GM12878 (cell line): ENCODE measurements at regions not wholly inside any gene's neighbourhood (a gene's known extent, or its start where the extent isn't known, plus 50 kb on each side); places are given as distances from the start of the nearest gene placed in this dataset.

Experiments
- ATAC-seq: fragments of 200-7000 bp; cut with Tn5 transposase; 3 replicates; pipeline ENCODE4 v1.9.1; 2020; ENCODE audit warnings: mild to moderate bottlenecking, moderate library complexity
- BruUV-seq: library from RNA; stranded (reverse); fragments of 400-500 nt; replicated peaks from 2 replicates; lab custom pipeline; 2021; lab: Mats Ljungman, UMichigan
- CTCF ChIA-PET: fragments of 300-600 bp; sonication (Branson Sonifier 250); formaldehyde crosslinking; extraction: SDS; loops from one replicate; lab custom pipeline; 2021; ENCODE audit warnings: inconsistent platforms; lab: Yijun Ruan, JAX
- POLR2A ChIA-PET: fragments of 350-600 bp; formaldehyde crosslinking; extraction: SDS; loops from one replicate; lab custom pipeline; 2021; ENCODE audit warnings: inconsistent platforms; lab: Charles Lee
- RAD21 ChIA-PET: fragments of 300-600 bp; sonication (Branson Sonifier 250); formaldehyde crosslinking; loops from one replicate; lab custom pipeline; 2023; ENCODE audit warnings: antibody characterized with exemption; ENCODE audit not compliant: unreplicated experiment; lab: Charles Lee
- SMC1A ChIA-PET: fragments of 300-600 bp; sonication (Branson Sonifier 250); formaldehyde crosslinking; loops from one replicate; lab custom pipeline; 2023; ENCODE audit not compliant: unreplicated experiment, uncharacterized antibody; lab: Charles Lee
- DNase-seq: peaks from one replicate; pipeline ENCODE4 v3.0.0-alpha.2; 2011; ENCODE audit warnings: low read depth, low spot score
- FAIRE-seq: peaks from 3 replicates; lab custom pipeline; 2011; peaks lifted over from hg19 to GRCh38; lab: Jason Lieb, UNC
- H2AFZ ChIP-seq: 2 replicates; pipeline ENCODE4 v1.6.0; 2011; ENCODE audit warnings: low read depth, low read length, control low read depth; ENCODE audit not compliant: control insufficient read depth
- H3K27ac ChIP-seq: 2 replicates; pipeline ENCODE4 v1.5.1; 2011; ENCODE audit warnings: control low read depth; ENCODE audit not compliant: control insufficient read depth, insufficient read depth
- H3K27me3 ChIP-seq, 2 experiments: replicated peaks in 1 of 2; 2 replicates each; pipeline versions ENCODE4 v1.6.0 to v1.6.1; 2011; ENCODE audit warnings: low read length in 1 of 2; ENCODE audit not compliant: control insufficient read depth in 2 of 2, insufficient read depth in 2 of 2
- H3K36me3 ChIP-seq, 2 experiments: 2 replicates each; pipeline ENCODE4 v1.5.1; 2011; ENCODE audit warnings: low read length in 1 of 2; ENCODE audit not compliant: control insufficient read depth in 2 of 2, insufficient read depth in 2 of 2
- H3K4me1 ChIP-seq: 2 replicates; pipeline ENCODE4 v1.6.1; 2011; ENCODE audit warnings: mild to moderate bottlenecking, low read length, moderate library complexity, mixed read lengths; ENCODE audit not compliant: control insufficient read depth, insufficient read depth
- H3K4me2 ChIP-seq: 2 replicates; pipeline ENCODE4 v1.6.0; 2011; ENCODE audit warnings: control low read depth; ENCODE audit not compliant: control insufficient read depth, insufficient read depth
- H3K4me3 ChIP-seq: fragments of 200-600 bp; sonication (generic); 2 replicates; pipeline ENCODE4 v1.5.1; 2016
- H3K79me2 ChIP-seq: 2 replicates; pipeline ENCODE4 v1.6.0; 2011; ENCODE audit warnings: low read length; ENCODE audit not compliant: control insufficient read depth, insufficient read depth
- H3K9ac ChIP-seq: 2 replicates; pipeline ENCODE4 v1.8.0; 2011; ENCODE audit warnings: low read length, control low read depth, mixed read lengths; ENCODE audit not compliant: control insufficient read depth, insufficient read depth
- H3K9me3 ChIP-seq: replicated peaks from 3 replicates; pipeline ENCODE4 v1.5.1; 2011; ENCODE audit warnings: mild to moderate bottlenecking, low read length; ENCODE audit not compliant: control insufficient read depth, insufficient read depth
- H4K20me1 ChIP-seq: 2 replicates; pipeline ENCODE4 v1.6.0; 2011; ENCODE audit not compliant: control insufficient read depth, insufficient read depth
- ASH2L ChIP-seq: fragments of 300-600, 200-600 bp; sonication (generic); IDR thresholded peaks from 2 replicates; pipeline ENCODE4 v1.6.1; 2017; ENCODE audit warnings: low read depth, mild to moderate bottlenecking, borderline replicate concordance
- CREB1 ChIP-seq: IDR thresholded peaks from 2 replicates; pipeline ENCODE4 v1.6.1; 2012; ENCODE audit warnings: low read depth, mild to moderate bottlenecking, inconsistent platforms
- GABPA ChIP-seq: IDR thresholded peaks from 2 replicates; pipeline ENCODE4 v1.6.1; 2014; ENCODE audit warnings: antibody characterized with exemption, low read depth, mild to moderate bottlenecking, inconsistent platforms
- IKZF1 ChIP-seq: fragments of 450-650 bp; conservative IDR thresholded peaks from 2 replicates; pipeline ENCODE4 v1.6.1; 2017; ENCODE audit warnings: antibody characterized with exemption, mild to moderate bottlenecking
- IRF5 ChIP-seq: fragments of 450-650 bp; IDR thresholded peaks from 2 replicates; pipeline ENCODE4 v1.6.1; 2017; ENCODE audit warnings: borderline replicate concordance
- JUNB ChIP-seq: IDR thresholded peaks from 2 replicates; pipeline ENCODE4 v1.6.1; 2016; ENCODE audit warnings: antibody characterized with exemption, mild to moderate bottlenecking
- MTA3 ChIP-seq: IDR thresholded peaks from 2 replicates; pipeline ENCODE4 v1.6.1; 2012; ENCODE audit warnings: low read length, inconsistent platforms, borderline replicate concordance
- NR2F1 ChIP-seq: fragments of 450-650 bp; conservative IDR thresholded peaks from 2 replicates; pipeline ENCODE4 v1.6.1; 2017; ENCODE audit warnings: mild to moderate bottlenecking
- RAD21 ChIP-seq: IDR thresholded peaks from 2 replicates; pipeline ENCODE4 v1.6.1; 2011; ENCODE audit warnings: mild to moderate bottlenecking, low read depth, low read length, moderate library complexity; ENCODE audit not compliant: insufficient read depth
- RBBP5 ChIP-seq: fragments of 200-600 bp; sonication (generic); conservative IDR thresholded peaks from 2 replicates; pipeline ENCODE4 v1.6.1; 2016
- RCOR1 ChIP-seq: conservative IDR thresholded peaks from 2 replicates; pipeline ENCODE4 v1.6.1; 2012; ENCODE audit warnings: low read depth, low read length, improper control_type of control experiment
- RFX5 ChIP-seq: IDR thresholded peaks from 2 replicates; pipeline ENCODE4 v1.6.1; 2011; ENCODE audit warnings: low read depth, low read length, improper control_type of control experiment
- SIN3A ChIP-seq: IDR thresholded peaks from 2 replicates; pipeline ENCODE4 v1.6.1; 2012; ENCODE audit warnings: low read depth, low read length, improper control_type of control experiment
- STAT3 ChIP-seq: IDR thresholded peaks from 2 replicates; pipeline ENCODE4 v1.6.1; 2011; ENCODE audit warnings: low read depth, low read length, improper control_type of control experiment
- USF1 ChIP-seq: IDR thresholded peaks from 2 replicates; pipeline ENCODE4 v1.6.1; 2011; ENCODE audit warnings: borderline replicate concordance, low read depth, mild to moderate bottlenecking, moderate library complexity, mixed read lengths, low read length; ENCODE audit not compliant: insufficient read depth; ENCODE audit errors: extremely low read length
- ZNF274 ChIP-seq: IDR thresholded peaks from one replicate; pipeline ENCODE4 v1.8.0; 2011; ENCODE audit not compliant: insufficient read length, insufficient read depth
- ZSCAN29 ChIP-seq: fragments of 450-650 bp; IDR thresholded peaks from 2 replicates; pipeline ENCODE4 v1.6.1; 2017; ENCODE audit warnings: mild to moderate bottlenecking, moderate library complexity
- WGBS: methylation state at CpG from one replicate; pipeline ENCODE4 v1.1.6; 2016; ENCODE audit warnings: low lambda C conversion rate; ENCODE audit not compliant: insufficient replicate concordance, insufficient coverage; ENCODE audit errors: missing lambda C conversion rate; 5-methylcytosine and 5-hydroxymethylcytosine counted together
- in situ Hi-C: fragments of 300-500 bp; cut with MboI; formaldehyde crosslinking; loops from 9 replicates; pipeline ENCODE4 v1.14.3; 2018; ENCODE audit warnings: mixed read lengths
- intact Hi-C: fragments of 100-400 bp; cut with micrococcal nuclease; formaldehyde crosslinking; loops from one replicate; pipeline ENCODE4 v1.14.2; 2022; ENCODE audit not compliant: unreplicated experiment

GRCh38 chrX:45872480-45872879 is 671.8 kb upstream of the DIPK2B start (continued):
- TF ChIP-seq NR2F1 (no peak), STAT3 (no peak)

GRCh38 chrX:45868425-45868824 is 667.7 kb upstream of the DIPK2B start:
- Histone ChIP-seq H3K4me3 (no peak overlapping the region), H4K20me1 (no peaks in the 10 kb centered on the region), H3K36me3 (no peaks in the 10 kb centered on the region), H3K27me3 (no peaks in the 10 kb centered on the region; a peak in 2 of 4 replicates), H3K9ac (no peak overlapping the region), H3K4me1 (no peaks in the 10 kb centered on the region), H3K27ac (no peak overlapping the region), H2AFZ (no peak overlapping the region), H3K4me2 (no peak overlapping the region), H3K79me2 (no peaks in the 10 kb centered on the region), H3K9me3 (no peaks in the 10 kb centered on the region)
- WGBS = 0% methylated on average over 1 of the region's 1 CpG
- RAD21 ChIA-PET = interaction anchor here (0.8 kb wide), 1 partner anchor 540 kb away, joined by 3 read pairs; no protein-coding TSS in a partner anchor
- intact Hi-C loops = no loop called here
- no peak for DNase-seq
- no peak; the same call in 2 of the 3 replicates for ATAC-seq
- in situ Hi-C loops = no loop called here
- POLR2A ChIA-PET = no interaction called here
- BruUV-seq = no TSS peak
- FAIRE-seq = no peak
- SMC1A ChIA-PET = no interaction called here
- CTCF ChIA-PET = no interaction called here
- TF ChIP-seq IKZF1 (no peak), RAD21 (no peak)

GRCh38 chrX:45862801-45863200 is 662.1 kb upstream of the DIPK2B start:
- CTCF ChIA-PET = no interaction called here
- no peak for ATAC-seq
- Histone ChIP-seq H3K9me3 (no peaks in the 10 kb centered on the region), H3K4me1 (no peaks in the 10 kb centered on the region), H3K4me2 (no peak overlapping the region), H3K9ac (no peak overlapping the region), H2AFZ (no peak overlapping the region), H3K36me3 (no peaks in the 10 kb centered on the region), H3K4me3 (no peak overlapping the region), H3K27ac (no peak overlapping the region), H4K20me1 (no peaks in the 10 kb centered on the region), H3K79me2 (no peaks in the 10 kb centered on the region), H3K27me3 (no peaks in the 10 kb centered on the region; a peak in 1 of 4 replicates)
- intact Hi-C loops = no loop called here
- in situ Hi-C loops = no loop called here
- SMC1A ChIA-PET = no interaction called here
- 27% methylated on average over 1 of the region's 1 CpG for WGBS
- TF ChIP-seq CREB1 (no peak), GABPA (no peak), ASH2L (no peak), RBBP5 (no peak), MTA3 (no peak), RFX5 (no peak), RCOR1 (no peak), USF1 (no peak), JUNB (no peak), IRF5 (no peak), ZSCAN29 (no peak), ZNF274 (no peak), SIN3A (no peak)
- RAD21 ChIA-PET = no interaction called here
- no peak for DNase-seq
- POLR2A ChIA-PET = no interaction called here
- BruUV-seq = no TSS peak
- no peak for FAIRE-seq
